Sigmoid colon (tissue), 4 donors: ENCODE measurements at regions not wholly inside any gene's neighbourhood (a gene's known extent, or its start where the extent isn't known, plus 50 kb on each side); places are given as distances from the start of the nearest gene placed in this dataset.

Experiments used
- EP300 ChIP-seq, 4 donors: sonication (generic); formaldehyde crosslinking; IDR thresholded peaks; one replicate each; pipeline ENCODE4 v1.6.1; 2017; ENCODE audit warnings: antibody characterized with exemption in 4 of 4
- POLR2A ChIP-seq, 2 donors: fragments of 450-650 bp; IDR thresholded peaks; one replicate each; pipeline ENCODE4 v1.6.1; 2016; ENCODE audit warnings: antibody characterized with exemption in 2 of 2, mild to moderate bottlenecking in 2 of 2, moderate library complexity in 2 of 2
- POLR2AphosphoS5 ChIP-seq, 4 donors: sonication (generic); formaldehyde crosslinking; IDR thresholded peaks; one replicate each; pipeline ENCODE4 v1.6.1; 2017; ENCODE audit warnings: antibody characterized with exemption in 4 of 4
- TF ChIP-seq, protein P1 (sequence below), 4 experiments: fragments of 450-650 bp in 3 of 4; fragments of 200-600 bp in 1 of 4; IDR thresholded peaks; one replicate each; pipeline ENCODE4 v1.5.1; 2016 to 2019; ENCODE audit warnings: antibody characterized with exemption in 4 of 4, mild to moderate bottlenecking in 3 of 4, moderate library complexity in 2 of 4

DNA sequence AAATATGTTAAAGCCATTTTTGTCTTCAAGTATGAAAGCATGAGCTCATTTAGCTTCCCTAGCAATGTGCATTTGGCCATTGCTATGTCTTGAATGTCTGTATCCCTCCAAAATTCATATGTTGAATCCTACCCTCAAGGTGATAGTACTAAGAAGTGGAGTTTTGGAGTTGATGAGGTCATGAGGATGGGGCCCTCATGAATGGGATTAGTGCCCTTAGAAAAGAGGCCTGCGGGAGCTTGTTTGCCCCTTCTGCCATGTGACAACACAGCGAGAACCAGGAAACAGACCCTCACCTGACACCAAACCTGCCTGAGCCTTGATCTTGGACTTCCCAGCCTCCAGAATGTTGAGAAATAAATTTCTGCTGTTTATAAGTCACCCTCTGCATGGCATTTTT is 61.3 kb upstream of the UCN3 start:
- TF ChIP-seq, protein P1, sequence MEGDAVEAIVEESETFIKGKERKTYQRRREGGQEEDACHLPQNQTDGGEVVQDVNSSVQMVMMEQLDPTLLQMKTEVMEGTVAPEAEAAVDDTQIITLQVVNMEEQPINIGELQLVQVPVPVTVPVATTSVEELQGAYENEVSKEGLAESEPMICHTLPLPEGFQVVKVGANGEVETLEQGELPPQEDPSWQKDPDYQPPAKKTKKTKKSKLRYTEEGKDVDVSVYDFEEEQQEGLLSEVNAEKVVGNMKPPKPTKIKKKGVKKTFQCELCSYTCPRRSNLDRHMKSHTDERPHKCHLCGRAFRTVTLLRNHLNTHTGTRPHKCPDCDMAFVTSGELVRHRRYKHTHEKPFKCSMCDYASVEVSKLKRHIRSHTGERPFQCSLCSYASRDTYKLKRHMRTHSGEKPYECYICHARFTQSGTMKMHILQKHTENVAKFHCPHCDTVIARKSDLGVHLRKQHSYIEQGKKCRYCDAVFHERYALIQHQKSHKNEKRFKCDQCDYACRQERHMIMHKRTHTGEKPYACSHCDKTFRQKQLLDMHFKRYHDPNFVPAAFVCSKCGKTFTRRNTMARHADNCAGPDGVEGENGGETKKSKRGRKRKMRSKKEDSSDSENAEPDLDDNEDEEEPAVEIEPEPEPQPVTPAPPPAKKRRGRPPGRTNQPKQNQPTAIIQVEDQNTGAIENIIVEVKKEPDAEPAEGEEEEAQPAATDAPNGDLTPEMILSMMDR (IDR thresholded peaks at IDR 0.05): no peak
- TF ChIP-seq POLR2AphosphoS5 (IDR thresholded peaks at IDR 0.05): no peak
- no peak for TF ChIP-seq POLR2A (IDR thresholded peaks at IDR 0.05)
- no peak for TF ChIP-seq EP300 (IDR thresholded peaks at IDR 0.05)
